MCF 10A (cell line): ENCODE measurements at regions not wholly inside any gene's neighbourhood (a gene's known extent, or its start where the extent isn't known, plus 50 kb on each side); places are given as distances from the start of the nearest gene placed in this dataset.

ENCODE experiments used
- BruUV-seq: library from RNA; stranded (reverse); fragments of 400-500 nt; replicated peaks from 2 replicates; lab custom pipeline; 2021; lab: Mats Ljungman, UMichigan
- CTCF ChIA-PET: fragments of 300-600 bp; sonication (Branson Sonifier 250); formaldehyde crosslinking; extraction: SDS; loops from one replicate; lab custom pipeline; 2021; ENCODE audit warnings: antibody characterized with exemption, inconsistent platforms; lab: Yijun Ruan, JAX
- POLR2A ChIA-PET: fragments of 300-600, 350-650 bp; sonication (Branson Sonifier 250); formaldehyde crosslinking; extraction: SDS; loops from one replicate; lab custom pipeline; 2020; ENCODE audit warnings: antibody characterized with exemption, inconsistent platforms; lab: Yijun Ruan, JAX
- DNase-seq: peaks from one replicate; pipeline ENCODE4 v3.0.0-alpha.2; 2018; ENCODE audit not compliant: unreplicated experiment
- H3K27ac Mint-ChIP-seq: one replicate; pipeline ENCODE4 v1.8.0; 2022; ENCODE audit warnings: mild to moderate bottlenecking, low read depth, mixed read lengths; ENCODE audit not compliant: unreplicated experiment
- H3K27me3 Mint-ChIP-seq: one replicate; pipeline ENCODE4 v1.8.0; 2022; ENCODE audit warnings: mixed read lengths; ENCODE audit not compliant: insufficient read depth, unreplicated experiment
- H3K36me3 Mint-ChIP-seq: one replicate; pipeline ENCODE4 v1.8.0; 2022; ENCODE audit warnings: mild to moderate bottlenecking, moderate library complexity, mixed read lengths; ENCODE audit not compliant: insufficient read depth, unreplicated experiment
- H3K4me1 Mint-ChIP-seq: one replicate; pipeline ENCODE4 v1.8.0; 2022; ENCODE audit warnings: mixed read lengths; ENCODE audit not compliant: insufficient read depth, unreplicated experiment
- H3K4me3 Mint-ChIP-seq: one replicate; pipeline ENCODE4 v1.8.0; 2022; ENCODE audit warnings: mild to moderate bottlenecking, moderate library complexity, mixed read lengths; ENCODE audit not compliant: unreplicated experiment
- H3K9me3 Mint-ChIP-seq: one replicate; pipeline ENCODE4 v1.8.0; 2022; ENCODE audit warnings: mixed read lengths; ENCODE audit not compliant: unreplicated experiment
- CTCF ChIP-seq: fragments of 200-600 bp; IDR thresholded peaks from one replicate; pipeline ENCODE4 v1.8.0; 2022; ENCODE audit warnings: antibody characterized with exemption, mild to moderate bottlenecking; ENCODE audit not compliant: unreplicated experiment
- intact Hi-C: fragments of 100-400 bp; cut with micrococcal nuclease; formaldehyde crosslinking; loops from 2 replicates; pipeline ENCODE4 v1.14.1; 2022

GRCh38 chr13:67860315-67860714, 630.2 kb upstream of the PCDH9 start:
- ChIA-PET CTCF (no interaction called here), POLR2A (no interaction called here)
- H3K4me1 Mint-ChIP-seq: no peaks in the 10 kb centered on the region
- no peak for DNase-seq
- H3K36me3 Mint-ChIP-seq: no peaks in the 10 kb centered on the region
- intact Hi-C loops: no loop called here
- no peaks in the 10 kb centered on the region for H3K9me3 Mint-ChIP-seq
- no peak for TF ChIP-seq CTCF
- no peak overlapping the region for H3K4me3 Mint-ChIP-seq
- H3K27me3 Mint-ChIP-seq: no peaks in the 10 kb centered on the region
- no TSS peak for BruUV-seq
- H3K27ac Mint-ChIP-seq: no peak overlapping the region

- Mint-ChIP-seq H3K4me1 (no peaks in the 10 kb centered on the region), H3K9me3 (no peaks in the 10 kb centered on the region), H3K36me3 (no peaks in the 10 kb centered on the region), H3K27me3 (no peaks in the 10 kb centered on the region), H3K27ac (no peak overlapping the region), H3K4me3 (no peak overlapping the region)
- intact Hi-C loops: no loop called here
- POLR2A ChIA-PET: no interaction called here
- DNase-seq: no peak
- CTCF ChIA-PET: no interaction called here
- no TSS peak for BruUV-seq
- no peak for TF ChIP-seq CTCF
Observed at GRCh38 chr13:67859904-67860303, 629.8 kb upstream of the PCDH9 start.

GRCh38 chr13:67857581-67858310, 627.6 kb upstream of the PCDH9 start:
- Mint-ChIP-seq H3K27ac (no peak overlapping the region), H3K4me3 (no peak overlapping the region), H3K4me1 (no peaks in the 10 kb centered on the region), H3K9me3 (no peaks in the 10 kb centered on the region), H3K36me3 (no peaks in the 10 kb centered on the region), H3K27me3 (no peaks in the 10 kb centered on the region)
- CTCF ChIA-PET: no interaction called here
- DNase-seq: no peak
- intact Hi-C loops: no loop called here
- no peak for TF ChIP-seq CTCF
- no TSS peak for BruUV-seq
- POLR2A ChIA-PET: interaction anchor here (1.2 kb wide), 1 partner anchor 16 kb away, joined by 3 read pairs; no protein-coding TSS in a partner anchor

- POLR2A ChIA-PET: interaction anchor here (0.6 to 1.2 kb wide), 2 partner anchors 17 to 154 kb away, joined by 3 read pairs; no protein-coding TSS in a partner anchor
- no peak for DNase-seq
- TF ChIP-seq CTCF: no peak
- intact Hi-C loops: no loop called here
- Mint-ChIP-seq H3K4me1 (no peaks in the 10 kb centered on the region), H3K27ac (no peak overlapping the region), H3K4me3 (no peak overlapping the region), H3K36me3 (no peaks in the 10 kb centered on the region), H3K27me3 (no peaks in the 10 kb centered on the region), H3K9me3 (no peaks in the 10 kb centered on the region)
- CTCF ChIA-PET: no interaction called here
- no TSS peak for BruUV-seq
Observed at GRCh38 chr13:67856955-67857354, 626.8 kb upstream of the PCDH9 start.
